ENCODE measurements at regions not wholly inside any gene's neighbourhood (a gene's known extent, or its start where the extent isn't known, plus 50 kb on each side); places are given as distances from the start of the nearest gene placed in this dataset.
"Not testable (repeated sequence)": the region's sequence is repeated elsewhere in the genome, so short reads cannot be mapped to it uniquely, and the experiment has no call there.

GRCh38 chr6:114651611-114652010 lies 308.8 kb upstream of the HS3ST5 start:
- DNase-seq (ENCODE audit: low read depth) = no peak

GRCh38 chr6:114650891-114651290 lies 308.1 kb upstream of the HS3ST5 start:
- no peak for DNase-seq (ENCODE audit: low read depth)

- no peak for DNase-seq (ENCODE audit: low read depth)
These were observed 306.5 kb upstream of the HS3ST5 start for GRCh38 chr6:114649298-114649697.

GRCh38 chr6:114648847-114649246 lies 306.0 kb upstream of the HS3ST5 start:
- DNase-seq (ENCODE audit: low read depth) = peak; percentile 1

GRCh38 chr6:114638341-114638740 lies 295.5 kb upstream of the HS3ST5 start:
- no peak for DNase-seq (ENCODE audit: low read depth)

GRCh38 chr6:114634016-114634415 lies 291.2 kb upstream of the HS3ST5 start:
- no peak for DNase-seq (ENCODE audit: low read depth)

- DNase-seq (ENCODE audit: low read depth) = not testable (repeated sequence)
These were observed 283.4 kb upstream of the HS3ST5 start for GRCh38 chr6:114626226-114626625.

GRCh38 chr6:114619621-114620200 lies 276.9 kb upstream of the HS3ST5 start:
- no peak for DNase-seq (ENCODE audit: low read depth)

GRCh38 chr6:114611696-114612095 lies 268.9 kb upstream of the HS3ST5 start:
- peak; percentile 0 for DNase-seq (ENCODE audit: low read depth)

GRCh38 chr6:114608091-114608490 lies 265.3 kb upstream of the HS3ST5 start:
- DNase-seq (ENCODE audit: low read depth) = no peak

- no peak for DNase-seq (ENCODE audit: low read depth)
These were observed 262.8 kb upstream of the HS3ST5 start for GRCh38 chr6:114605656-114606055.

- no peak for DNase-seq (ENCODE audit: low read depth)
These were observed 257.6 kb upstream of the HS3ST5 start for GRCh38 chr6:114600381-114600780.

GRCh38 chr6:114595591-114595990 lies 252.8 kb upstream of the HS3ST5 start:
- no peak for DNase-seq (ENCODE audit: low read depth)

GRCh38 chr6:114595186-114595585 lies 252.4 kb upstream of the HS3ST5 start:
- DNase-seq (ENCODE audit: low read depth) = no peak

- DNase-seq (ENCODE audit: low read depth) = no peak
These were observed 249.7 kb upstream of the HS3ST5 start for GRCh38 chr6:114592506-114592905.

GRCh38 chr6:114588726-114589125 lies 245.9 kb upstream of the HS3ST5 start:
- DNase-seq (ENCODE audit: low read depth) = no peak

- no peak for DNase-seq (ENCODE audit: low read depth)
These were observed 243.5 kb upstream of the HS3ST5 start for GRCh38 chr6:114586298-114586697.

- DNase-seq (ENCODE audit: low read depth) = no peak
These were observed 238.5 kb upstream of the HS3ST5 start for GRCh38 chr6:114581293-114581692.

GRCh38 chr6:114580882-114581281 lies 238.1 kb upstream of the HS3ST5 start:
- no peak for DNase-seq (ENCODE audit: low read depth)

GRCh38 chr6:114579486-114579885 lies 236.7 kb upstream of the HS3ST5 start:
- DNase-seq (ENCODE audit: low read depth) = no peak

- DNase-seq (ENCODE audit: low read depth) = no peak
These were observed 234.3 kb upstream of the HS3ST5 start for GRCh38 chr6:114577109-114577508.

GRCh38 chr6:114576330-114576729 lies 233.5 kb upstream of the HS3ST5 start:
- DNase-seq (ENCODE audit: low read depth) = no peak

- DNase-seq (ENCODE audit: low read depth) = no peak
These were observed 226.8 kb upstream of the HS3ST5 start for GRCh38 chr6:114569669-114570068.

GRCh38 chr6:114564302-114564933 lies 221.6 kb upstream of the HS3ST5 start:
- no peak for DNase-seq (ENCODE audit: low read depth)
